ENCODE measurements at regions not wholly inside any gene's neighbourhood (a gene's known extent, or its start where the extent isn't known, plus 50 kb on each side); places are given as distances from the start of the nearest gene placed in this dataset.

- TF ChIP-seq, protein P1, sequence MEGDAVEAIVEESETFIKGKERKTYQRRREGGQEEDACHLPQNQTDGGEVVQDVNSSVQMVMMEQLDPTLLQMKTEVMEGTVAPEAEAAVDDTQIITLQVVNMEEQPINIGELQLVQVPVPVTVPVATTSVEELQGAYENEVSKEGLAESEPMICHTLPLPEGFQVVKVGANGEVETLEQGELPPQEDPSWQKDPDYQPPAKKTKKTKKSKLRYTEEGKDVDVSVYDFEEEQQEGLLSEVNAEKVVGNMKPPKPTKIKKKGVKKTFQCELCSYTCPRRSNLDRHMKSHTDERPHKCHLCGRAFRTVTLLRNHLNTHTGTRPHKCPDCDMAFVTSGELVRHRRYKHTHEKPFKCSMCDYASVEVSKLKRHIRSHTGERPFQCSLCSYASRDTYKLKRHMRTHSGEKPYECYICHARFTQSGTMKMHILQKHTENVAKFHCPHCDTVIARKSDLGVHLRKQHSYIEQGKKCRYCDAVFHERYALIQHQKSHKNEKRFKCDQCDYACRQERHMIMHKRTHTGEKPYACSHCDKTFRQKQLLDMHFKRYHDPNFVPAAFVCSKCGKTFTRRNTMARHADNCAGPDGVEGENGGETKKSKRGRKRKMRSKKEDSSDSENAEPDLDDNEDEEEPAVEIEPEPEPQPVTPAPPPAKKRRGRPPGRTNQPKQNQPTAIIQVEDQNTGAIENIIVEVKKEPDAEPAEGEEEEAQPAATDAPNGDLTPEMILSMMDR (IDR thresholded peaks at IDR 0.05; ENCODE audit: insufficient read depth, low read depth, low read length): no peak
- TF ChIP-seq EZH2 (IDR thresholded peaks at IDR 0.05; ENCODE audit: insufficient read depth, low read length): no peak
These were observed 341.1 kb downstream of the BRINP1 start for GRCh38 chr9:119027901-119028699.

Data from astrocyte (in vitro differentiated cells and primary cell).